C4-2B (cell line): ENCODE measurements at regions not wholly inside any gene's neighbourhood (a gene's known extent, or its start where the extent isn't known, plus 50 kb on each side); places are given as distances from the start of the nearest gene placed in this dataset.

ENCODE experiments used
- CTCF ChIP-seq: fragments of 450-650 bp; conservative IDR thresholded peaks from 2 replicates; pipeline ENCODE4 v1.5.1; 2017; ENCODE audit warnings: mild to moderate bottlenecking
- ZFX ChIP-seq: fragments of 450-650 bp; IDR thresholded peaks from 2 replicates; pipeline ENCODE4 v1.6.1; 2017

- TF ChIP-seq CTCF (no peak), ZFX (no peak)
These were observed 904.2 kb upstream of the RAG2 start for GRCh38 chr11:37502202-37502601.
